HFF-Myc (cell line): ENCODE measurements at regions not wholly inside any gene's neighbourhood (a gene's known extent, or its start where the extent isn't known, plus 50 kb on each side); places are given as distances from the start of the nearest gene placed in this dataset.

ENCODE experiments used
- DNase-seq: peaks from one replicate; pipeline ENCODE4 v3.0.0-alpha.2; 2011; ENCODE audit warnings: low read depth; ENCODE audit errors: extremely low read depth
- H3K4me3 ChIP-seq: replicated peaks from 2 replicates; pipeline ENCODE4 v1.5.1; 2011; ENCODE audit warnings: low read depth, mild to moderate bottlenecking, control low read depth, low read length
- TF ChIP-seq, protein P1 (sequence below): IDR thresholded peaks from 2 replicates; pipeline ENCODE4 v1.5.1; 2012; ENCODE audit warnings: mild to moderate bottlenecking, low read depth, low read length, control low read depth; ENCODE audit errors: missing control alignments

- no peak overlapping the region for H3K4me3 ChIP-seq
- DNase-seq: no peak
- TF ChIP-seq, protein P1, sequence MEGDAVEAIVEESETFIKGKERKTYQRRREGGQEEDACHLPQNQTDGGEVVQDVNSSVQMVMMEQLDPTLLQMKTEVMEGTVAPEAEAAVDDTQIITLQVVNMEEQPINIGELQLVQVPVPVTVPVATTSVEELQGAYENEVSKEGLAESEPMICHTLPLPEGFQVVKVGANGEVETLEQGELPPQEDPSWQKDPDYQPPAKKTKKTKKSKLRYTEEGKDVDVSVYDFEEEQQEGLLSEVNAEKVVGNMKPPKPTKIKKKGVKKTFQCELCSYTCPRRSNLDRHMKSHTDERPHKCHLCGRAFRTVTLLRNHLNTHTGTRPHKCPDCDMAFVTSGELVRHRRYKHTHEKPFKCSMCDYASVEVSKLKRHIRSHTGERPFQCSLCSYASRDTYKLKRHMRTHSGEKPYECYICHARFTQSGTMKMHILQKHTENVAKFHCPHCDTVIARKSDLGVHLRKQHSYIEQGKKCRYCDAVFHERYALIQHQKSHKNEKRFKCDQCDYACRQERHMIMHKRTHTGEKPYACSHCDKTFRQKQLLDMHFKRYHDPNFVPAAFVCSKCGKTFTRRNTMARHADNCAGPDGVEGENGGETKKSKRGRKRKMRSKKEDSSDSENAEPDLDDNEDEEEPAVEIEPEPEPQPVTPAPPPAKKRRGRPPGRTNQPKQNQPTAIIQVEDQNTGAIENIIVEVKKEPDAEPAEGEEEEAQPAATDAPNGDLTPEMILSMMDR: no peak
Observed at GRCh38 chr14:54208751-54209150, 188.1 kb upstream of the CDKN3 start.

DNA sequence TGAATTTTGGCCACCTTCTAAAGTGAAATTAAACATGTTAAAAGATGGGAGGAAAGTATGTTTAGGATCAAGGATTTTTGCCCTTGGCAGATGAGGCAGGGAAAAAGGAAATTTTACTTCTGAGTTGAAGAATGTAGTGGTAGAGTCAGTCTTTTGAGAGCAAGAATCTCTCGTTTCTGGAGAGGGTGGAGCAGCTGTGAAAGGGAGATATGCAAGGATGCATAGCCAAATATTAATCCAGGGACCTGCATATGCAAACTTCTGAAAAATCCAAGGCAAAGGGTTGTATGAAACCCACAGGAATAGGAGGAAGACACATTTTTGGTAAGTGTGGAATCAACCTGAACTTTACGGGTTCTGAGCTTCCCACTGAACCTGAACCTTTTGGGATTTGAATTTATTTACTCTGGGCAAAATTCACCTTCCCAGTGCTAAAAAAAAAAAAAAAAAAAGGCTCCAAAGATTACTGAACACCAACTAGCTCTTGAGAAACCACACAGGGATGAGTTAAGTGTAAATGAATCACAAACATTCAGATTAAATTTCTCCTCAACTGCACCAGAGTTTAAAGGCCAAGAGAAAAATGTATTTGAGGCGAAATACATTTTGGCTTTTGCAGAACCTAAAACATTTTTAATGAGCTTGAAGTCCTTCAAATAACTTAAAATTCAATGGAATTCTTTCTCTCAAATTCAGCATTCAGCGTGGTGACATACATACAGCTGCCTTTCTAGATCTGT lies 187.1 kb upstream of the CDKN3 start:
- TF ChIP-seq, protein P1: no peak
- DNase-seq: no peak

DNA sequence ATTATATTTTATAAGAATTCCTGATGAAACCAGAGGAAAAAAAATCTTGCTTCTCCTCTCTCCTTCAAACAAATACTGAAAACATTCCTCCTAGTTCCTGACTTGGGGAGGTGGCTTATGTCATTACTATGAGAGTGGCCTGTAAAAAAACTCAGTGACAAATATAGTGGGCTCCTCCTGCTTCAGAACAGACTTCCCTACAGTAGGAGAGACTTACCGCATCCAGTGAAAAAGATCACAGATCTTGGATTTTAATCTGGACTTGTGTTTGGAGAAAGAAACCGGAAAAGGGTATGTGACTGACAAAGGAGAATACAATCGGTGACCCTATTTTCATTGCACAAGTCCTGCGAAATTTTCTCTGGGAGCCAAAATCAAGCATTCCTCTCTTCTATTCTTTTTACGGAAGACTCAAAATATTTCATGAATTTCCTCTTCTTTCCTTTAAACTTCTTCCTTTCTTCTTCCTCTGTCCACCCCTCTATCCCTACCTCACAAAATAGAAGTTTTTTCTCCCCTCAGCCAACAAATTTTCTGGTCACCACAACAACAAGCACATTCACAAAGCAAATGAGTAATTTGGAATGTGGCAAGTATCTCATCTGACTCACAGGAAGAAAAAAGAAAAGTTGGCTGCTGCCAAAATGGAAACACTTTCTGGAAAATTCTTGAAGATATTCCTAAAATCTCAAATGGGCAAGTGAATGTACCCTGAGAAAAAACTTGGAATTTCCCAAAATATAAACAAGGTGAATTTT lies 185.1 kb upstream of the CDKN3 start:
- TF ChIP-seq, protein P1: no peak
- no peak overlapping the region for H3K4me3 ChIP-seq
- DNase-seq: no peak

More for the DNA sequence above, 187.1 kb upstream of the CDKN3 start:
- no peak overlapping the region for H3K4me3 ChIP-seq

- no peak for DNase-seq
- TF ChIP-seq, protein P1: no peak
- H3K4me3 ChIP-seq: no peak overlapping the region
Observed at GRCh38 chr14:54213536-54213935, 183.3 kb upstream of the CDKN3 start.

- no peak overlapping the region for H3K4me3 ChIP-seq
- DNase-seq: no peak
- TF ChIP-seq, protein P1: no peak
Observed at GRCh38 chr14:54216827-54217226, 180.0 kb upstream of the CDKN3 start.

- TF ChIP-seq, protein P1: no peak
- DNase-seq: no peak
- no peak overlapping the region for H3K4me3 ChIP-seq
Observed at GRCh38 chr14:54219261-54220070, 177.3 kb upstream of the CDKN3 start.
